Medulla oblongata (tissue), 1 donor: ENCODE measurements at regions not wholly inside any gene's neighbourhood (a gene's known extent, or its start where the extent isn't known, plus 50 kb on each side); places are given as distances from the start of the nearest gene placed in this dataset.
"Not testable (repeated sequence)": the region's sequence is repeated elsewhere in the genome, so short reads cannot be mapped to it uniquely, and the experiment has no call there.

ENCODE experiments used
- DNase-seq: peaks from one replicate; pipeline ENCODE4 v3.0.0-alpha.2; 2015; ENCODE audit errors: extremely low spot score

- no peak for DNase-seq
Observed at GRCh38 chr7:13778967-13779366, 210.5 kb downstream of the ETV1 start.

GRCh38 chr7:13790611-13791010 is 198.9 kb downstream of the ETV1 start:
- no peak for DNase-seq

- no peak for DNase-seq
Observed at GRCh38 chr7:13792208-13792607, 197.3 kb downstream of the ETV1 start.

GRCh38 chr7:13793926-13794325 is 195.5 kb downstream of the ETV1 start:
- DNase-seq, result no peak

- no peak for DNase-seq
Observed at GRCh38 chr7:13794581-13794980, 194.9 kb downstream of the ETV1 start.

GRCh38 chr7:13797545-13797944 is 191.9 kb downstream of the ETV1 start:
- no peak for DNase-seq

GRCh38 chr7:13800694-13801448 is 188.6 kb downstream of the ETV1 start:
- DNase-seq, result no peak

- no peak for DNase-seq
Observed at GRCh38 chr7:13801669-13802068, 187.8 kb downstream of the ETV1 start.

- no peak for DNase-seq
Observed at GRCh38 chr7:13802651-13803050, 186.8 kb downstream of the ETV1 start.

- no peak for DNase-seq
Observed at GRCh38 chr7:13803134-13803533, 186.3 kb downstream of the ETV1 start.

GRCh38 chr7:13806089-13806867 is 183.2 kb downstream of the ETV1 start:
- DNase-seq, result not testable (repeated sequence)

GRCh38 chr7:13817230-13817629 is 172.2 kb downstream of the ETV1 start:
- not testable (repeated sequence) for DNase-seq

- DNase-seq, result no peak
Observed at GRCh38 chr7:13821152-13821787, 168.2 kb downstream of the ETV1 start.

GRCh38 chr7:13822678-13823077 is 166.8 kb downstream of the ETV1 start:
- DNase-seq, result no peak

GRCh38 chr7:13826752-13827151 is 162.7 kb downstream of the ETV1 start:
- no peak for DNase-seq

GRCh38 chr7:13827716-13828115 is 161.8 kb downstream of the ETV1 start:
- no peak for DNase-seq

- no peak for DNase-seq
Observed at GRCh38 chr7:13829231-13829630, 160.2 kb downstream of the ETV1 start.

GRCh38 chr7:13829914-13830900 is 159.3 kb downstream of the ETV1 start:
- no peak for DNase-seq

- no peak for DNase-seq
Observed at GRCh38 chr7:13832346-13832745, 157.1 kb downstream of the ETV1 start.

- no peak for DNase-seq
Observed at GRCh38 chr7:13834328-13834761, 155.1 kb downstream of the ETV1 start.

- DNase-seq, result no peak
Observed at GRCh38 chr7:13835442-13835841, 154.0 kb downstream of the ETV1 start.
